ENCODE measurements at regions not wholly inside any gene's neighbourhood (a gene's known extent, or its start where the extent isn't known, plus 50 kb on each side); places are given as distances from the start of the nearest gene placed in this dataset.

GRCh38 chr5:120396186-120396585 is 67.9 kb upstream of the PRR16 start:
- FAIRE-seq, result no peak
- Histone ChIP-seq H2AFZ (ENCODE audit: low read depth, low read length) (no peak overlapping the region), H4K20me1 (replicated peaks; ENCODE audit: control insufficient read depth, insufficient read depth, low read length) (no peaks in the 10 kb centered on the region), H3K9ac (ENCODE audit: insufficient read depth in 1 of 2, low read depth in 2 of 2, low read length in 2 of 2) (no peak overlapping the region), H3K4me2 (ENCODE audit: insufficient read depth, low read length) (no peak overlapping the region), H3K79me2 (ENCODE audit: control insufficient read depth, insufficient read depth, low read length) (no peaks in the 10 kb centered on the region), H3K9me1 (ENCODE audit: control insufficient read depth, insufficient read depth, low read length) (no peaks in the 10 kb centered on the region), H3K4me1 (replicated peaks in 1 of 2; ENCODE audit: control insufficient read depth in 2 of 2, insufficient read depth in 2 of 2, low read length in 2 of 2) (no peaks in the 10 kb centered on the region), H3K4me3 (no peak overlapping the region), H3K27ac (ENCODE audit: extremely low read depth, low read depth, low read length) (no peak overlapping the region), H3K27me3 (ENCODE audit: control insufficient read depth in 2 of 2, insufficient read depth in 2 of 2, low read length in 2 of 2) (no peaks in the 10 kb centered on the region), H3K36me3 (ENCODE audit: control insufficient read depth, insufficient read depth, low read length) (no peaks in the 10 kb centered on the region), H3K9me3 (replicated peaks; ENCODE audit: control insufficient read depth, insufficient read depth, low read depth, low read length) (no peaks in the 10 kb centered on the region; the same call in 1 of the 2 replicates)
- intact Hi-C loops (cut with micrococcal nuclease), result no loop called here
- in situ Hi-C loops (cut with MboI), result no loop called here
- TF ChIP-seq RUNX1 (IDR thresholded peaks at IDR 0.05; ENCODE audit: low read depth), result no peak
- TF ChIP-seq SIN3A (IDR thresholded peaks at IDR 0.05; ENCODE audit: borderline replicate concordance in 2 of 2, control insufficient read depth in 1 of 2, low read depth in 2 of 2, low read length in 2 of 2), result no peak
- TF ChIP-seq, protein P1, sequence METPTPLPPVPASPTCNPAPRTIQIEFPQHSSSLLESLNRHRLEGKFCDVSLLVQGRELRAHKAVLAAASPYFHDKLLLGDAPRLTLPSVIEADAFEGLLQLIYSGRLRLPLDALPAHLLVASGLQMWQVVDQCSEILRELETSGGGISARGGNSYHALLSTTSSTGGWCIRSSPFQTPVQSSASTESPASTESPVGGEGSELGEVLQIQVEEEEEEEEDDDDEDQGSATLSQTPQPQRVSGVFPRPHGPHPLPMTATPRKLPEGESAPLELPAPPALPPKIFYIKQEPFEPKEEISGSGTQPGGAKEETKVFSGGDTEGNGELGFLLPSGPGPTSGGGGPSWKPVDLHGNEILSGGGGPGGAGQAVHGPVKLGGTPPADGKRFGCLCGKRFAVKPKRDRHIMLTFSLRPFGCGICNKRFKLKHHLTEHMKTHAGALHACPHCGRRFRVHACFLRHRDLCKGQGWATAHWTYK (CRISPR knock-in tag; IDR thresholded peaks at IDR 0.05), result no peak
- TF ChIP-seq ATF4 (CRISPR knock-in tag; IDR thresholded peaks at IDR 0.05), result no peak
- TF ChIP-seq, protein P2, sequence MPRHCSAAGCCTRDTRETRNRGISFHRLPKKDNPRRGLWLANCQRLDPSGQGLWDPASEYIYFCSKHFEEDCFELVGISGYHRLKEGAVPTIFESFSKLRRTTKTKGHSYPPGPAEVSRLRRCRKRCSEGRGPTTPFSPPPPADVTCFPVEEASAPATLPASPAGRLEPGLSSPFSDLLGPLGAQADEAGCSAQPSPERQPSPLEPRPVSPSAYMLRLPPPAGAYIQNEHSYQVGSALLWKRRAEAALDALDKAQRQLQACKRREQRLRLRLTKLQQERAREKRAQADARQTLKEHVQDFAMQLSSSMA (CRISPR knock-in tag; IDR thresholded peaks at IDR 0.05), result no peak
- no peak for TF ChIP-seq GATA2 (CRISPR knock-in tag; IDR thresholded peaks at IDR 0.05)
- no peak for TF ChIP-seq TBL1XR1 (IDR thresholded peaks at IDR 0.05; ENCODE audit: low read length in 2 of 2)
- TF ChIP-seq MAFF (IDR thresholded peaks at IDR 0.05; ENCODE audit: low read length), result no peak
- TF ChIP-seq NEUROD1 (IDR thresholded peaks at IDR 0.05; ENCODE audit: borderline replicate concordance, low read depth, low read length, partially characterized antibody), result no peak
- no peak for TF ChIP-seq ZFP1 (CRISPR knock-in tag; IDR thresholded peaks at IDR 0.05)
- TF ChIP-seq MAFK (IDR thresholded peaks at IDR 0.05; ENCODE audit: low read length), result no peak
- no peak for TF ChIP-seq TEAD4 (IDR thresholded peaks at IDR 0.05; ENCODE audit: low read length)
- no peak for TF ChIP-seq TEAD4 (CRISPR knock-in tag; IDR thresholded peaks at IDR 0.05; ENCODE audit: borderline replicate concordance)
- TF ChIP-seq ELK3 (CRISPR knock-in tag; IDR thresholded peaks at IDR 0.05), result no peak
- no peak for TF ChIP-seq ZNF780A (CRISPR knock-in tag; IDR thresholded peaks at IDR 0.05)
- no peak for TF ChIP-seq SREBF1 (IDR thresholded peaks at IDR 0.05; ENCODE audit: borderline replicate concordance, low read depth, low read length)
- no TSS peak for BruUV-seq (replicated peaks)
- ATAC-seq, result no peak
- ChIA-PET POLR2A (no interaction called here), CTCF (ENCODE audit: low intra/inter-chr PET ratio) (no interaction called here)
- no peak for DNase-seq (ENCODE audit: extremely low read depth in 1 of 4, low spot score in 3 of 4)

Measured in K562 (cell line).